Natural killer cell (primary cell): ENCODE measurements at regions not wholly inside any gene's neighbourhood (a gene's known extent, or its start where the extent isn't known, plus 50 kb on each side); places are given as distances from the start of the nearest gene placed in this dataset.

Experiments
- ATAC-seq, 3 donors: fragments of 150-1000 bp in 2 of 3; fragments of 200-7000 bp in 1 of 3; cut with Tn5 transposase; 1 replicate in 1 of 3; 2 replicates in 2 of 3; pipeline ENCODE4 v1.10.0; 2021; ENCODE audit warnings: mild to moderate bottlenecking in 2 of 3, moderate library complexity in 2 of 3
- DNase-seq, 2 donors: peaks; one replicate each; pipeline versions ENCODE4 v3.0.0 to v3.0.0-alpha.2; 2013 to 2021; ENCODE audit warnings: mixed read lengths in 1 of 2
- H3K27ac ChIP-seq: one replicate; pipeline ENCODE4 v1.5.1; 2013; ENCODE audit warnings: mild to moderate bottlenecking, low read length
- H3K27me3 ChIP-seq: one replicate; pipeline ENCODE4 v1.6.1; 2013; ENCODE audit warnings: low read length; ENCODE audit not compliant: control insufficient read depth, insufficient read depth
- H3K36me3 ChIP-seq: one replicate; pipeline ENCODE4 v1.6.1; 2013; ENCODE audit warnings: low read length; ENCODE audit not compliant: control insufficient read depth, insufficient read depth
- H3K4me1 ChIP-seq: one replicate; pipeline ENCODE4 v1.6.1; 2013; ENCODE audit warnings: low read length; ENCODE audit not compliant: control insufficient read depth, insufficient read depth
- H3K4me3 ChIP-seq: one replicate; pipeline ENCODE4 v1.5.1; 2013; ENCODE audit warnings: low read length
- H3K9me3 ChIP-seq: one replicate; pipeline ENCODE4 v1.6.1; 2013; ENCODE audit warnings: low read length; ENCODE audit not compliant: control insufficient read depth, insufficient read depth
- H3K27ac Mint-ChIP-seq, 2 donors: one replicate each; pipeline ENCODE4 v1.8.0; 2022; ENCODE audit warnings: mild to moderate bottlenecking in 2 of 2, mixed read lengths in 2 of 2, moderate library complexity in 1 of 2
- H3K27me3 Mint-ChIP-seq, 2 donors: one replicate each; pipeline ENCODE4 v1.8.0; 2022; ENCODE audit warnings: low read depth in 2 of 2, mixed read lengths in 2 of 2
- H3K36me3 Mint-ChIP-seq: one replicate; pipeline ENCODE4 v1.8.0; 2022; ENCODE audit warnings: mixed read lengths
- H3K4me1 Mint-ChIP-seq, 2 donors: one replicate each; pipeline ENCODE4 v1.8.0; 2022; ENCODE audit warnings: mixed read lengths in 2 of 2
- H3K4me3 Mint-ChIP-seq: one replicate; pipeline ENCODE4 v1.8.0; 2022; ENCODE audit warnings: mild to moderate bottlenecking, moderate library complexity, mixed read lengths
- H3K9me3 Mint-ChIP-seq, 2 donors: one replicate each; pipeline ENCODE4 v1.8.0; 2022; ENCODE audit warnings: mixed read lengths in 2 of 2
- CTCF ChIP-seq: fragments of 200-600 bp; IDR thresholded peaks from one replicate; pipeline ENCODE4 v1.8.0; 2022; ENCODE audit warnings: antibody characterized with exemption
- WGBS: methylation state at CpG from one replicate; pipeline ENCODE4 v1.1.7; 2013; ENCODE audit warnings: missing lambda C conversion rate; ENCODE audit not compliant: insufficient coverage; 5-methylcytosine and 5-hydroxymethylcytosine counted together
- intact Hi-C: fragments of 100-400 bp; cut with micrococcal nuclease; formaldehyde crosslinking; loops from one replicate; pipeline ENCODE4 v1.14.2; 2022

GRCh38 chr6:44665683-44666082, 278.2 kb downstream of the CDC5L start:
- no peak overlapping the region for H3K27ac ChIP-seq
- DNase-seq = no peak
- Mint-ChIP-seq H3K9me3 (no peaks in the 10 kb centered on the region), H3K4me3 (no peak overlapping the region), H3K4me1 (no peaks in the 10 kb centered on the region), H3K27ac (no peak overlapping the region), H3K27me3 (peaks cover 0 to 9% of the 10 kb centered on the region in 2 donors), H3K36me3 (no peaks in the 10 kb centered on the region)
- H3K4me3 ChIP-seq = no peak overlapping the region
- no peaks in the 10 kb centered on the region for H3K27me3 ChIP-seq
- H3K9me3 ChIP-seq = no peaks in the 10 kb centered on the region
- H3K36me3 ChIP-seq = no peaks in the 10 kb centered on the region
- intact Hi-C loops = no loop called here
- TF ChIP-seq CTCF = no peak
- WGBS = 96% methylated on average over 9 of the region's 9 CpGs
- H3K4me1 ChIP-seq = no peaks in the 10 kb centered on the region
- ATAC-seq = no peak

GRCh38 chr6:44666324-44666723, 278.8 kb downstream of the CDC5L start:
- H3K36me3 ChIP-seq = no peaks in the 10 kb centered on the region
- no peaks in the 10 kb centered on the region for H3K36me3 Mint-ChIP-seq
- no peak overlapping the region for H3K4me3 ChIP-seq
- ATAC-seq (no peak), DNase-seq (no peak)
- H3K27ac ChIP-seq = no peak overlapping the region
- intact Hi-C loops = no loop called here
- peaks cover 0 to 9% of the 10 kb centered on the region in 2 donors for H3K27me3 Mint-ChIP-seq
- H3K9me3 Mint-ChIP-seq = no peaks in the 10 kb centered on the region
- no peaks in the 10 kb centered on the region for H3K27me3 ChIP-seq
- no peaks in the 10 kb centered on the region for H3K9me3 ChIP-seq
- no peaks in the 10 kb centered on the region for H3K4me1 ChIP-seq
- WGBS = 80% methylated on average over 2 of the region's 3 CpGs
- no peak overlapping the region for H3K27ac Mint-ChIP-seq
- H3K4me3 Mint-ChIP-seq = no peak overlapping the region
- H3K4me1 Mint-ChIP-seq = no peaks in the 10 kb centered on the region
- no peak for TF ChIP-seq CTCF

- Histone ChIP-seq H3K27ac (no peak overlapping the region), H3K36me3 (no peaks in the 10 kb centered on the region), H3K9me3 (no peaks in the 10 kb centered on the region), H3K27me3 (no peaks in the 10 kb centered on the region), H3K4me3 (no peak overlapping the region), H3K4me1 (no peaks in the 10 kb centered on the region)
- H3K9me3 Mint-ChIP-seq = no peaks in the 10 kb centered on the region
- ATAC-seq (no peak), DNase-seq (no peak)
- H3K27ac Mint-ChIP-seq = no peak overlapping the region
- intact Hi-C loops = no loop called here
- H3K4me3 Mint-ChIP-seq = no peak overlapping the region
- no peaks in the 10 kb centered on the region for H3K36me3 Mint-ChIP-seq
- H3K27me3 Mint-ChIP-seq = peaks cover 0 to 9% of the 10 kb centered on the region in 2 donors
- TF ChIP-seq CTCF = no peak
- WGBS = 73% methylated on average over 3 of the region's 3 CpGs
- H3K4me1 Mint-ChIP-seq = no peaks in the 10 kb centered on the region
Measured at GRCh38 chr6:44667226-44667625, 279.7 kb downstream of the CDC5L start.

GRCh38 chr6:44667668-44668390, 280.3 kb downstream of the CDC5L start:
- peak in 1 of 2 donors; percentile 55 for DNase-seq
- no peak for ATAC-seq

More at GRCh38 chr6:44667668-44668390, 280.3 kb downstream of the CDC5L start:
- H3K4me3 Mint-ChIP-seq = no peak overlapping the region
- H3K9me3 ChIP-seq = no peaks in the 10 kb centered on the region
- no peaks in the 10 kb centered on the region for H3K36me3 ChIP-seq
- TF ChIP-seq CTCF = peak; percentile 37
- intact Hi-C loops = no loop called here
- H3K27me3 Mint-ChIP-seq = peaks cover 0 to 9% of the 10 kb centered on the region in 2 donors
- no peaks in the 10 kb centered on the region for H3K27me3 ChIP-seq
- no peak overlapping the region for H3K27ac Mint-ChIP-seq
- no peaks in the 10 kb centered on the region for H3K4me1 Mint-ChIP-seq
- no peaks in the 10 kb centered on the region for H3K4me1 ChIP-seq
- H3K36me3 Mint-ChIP-seq = no peaks in the 10 kb centered on the region
- H3K4me3 ChIP-seq = no peak overlapping the region
- H3K27ac ChIP-seq = no peak overlapping the region
- WGBS = 70% methylated on average over 9 of the region's 9 CpGs
- H3K9me3 Mint-ChIP-seq = no peaks in the 10 kb centered on the region
